K562 (cell line): ENCODE measurements at regions not wholly inside any gene's neighbourhood (a gene's known extent, or its start where the extent isn't known, plus 50 kb on each side); places are given as distances from the start of the nearest gene placed in this dataset.
A peak's percentile ranks its signal among the peaks of the same experiment; 100 is the strongest.

Experiments used
- ATAC-seq: fragments of 200-7000 bp; cut with Tn5 transposase; 3 replicates; pipeline ENCODE4 v1.9.1; 2020; ENCODE audit warnings: moderate library complexity
- BruUV-seq: library from RNA; stranded (reverse); fragments of 400-500 nt; replicated peaks from 2 replicates; lab custom pipeline; 2021; lab: Mats Ljungman, UMichigan
- CTCF ChIA-PET: fragments of 300-600 bp; formaldehyde crosslinking; extraction: SDS; loops from one replicate; lab custom pipeline; 2021; ENCODE audit warnings: low intra/inter-chr PET ratio; lab: Yijun Ruan, JAX
- POLR2A ChIA-PET: fragments of 300-600, 350-650 bp; sonication (Branson Sonifier 250); formaldehyde crosslinking; extraction: SDS; loops from one replicate; lab custom pipeline; 2021; ENCODE audit warnings: antibody characterized with exemption, inconsistent platforms; lab: Yijun Ruan, JAX
- DNase-seq, 4 experiments: peaks; one replicate each; pipeline versions ENCODE4 v3.0.0 to v3.0.0-alpha.2; 2011 to 2018; ENCODE audit warnings: low spot score in 3 of 4, mixed read lengths in 3 of 4; ENCODE audit errors: extremely low read depth in 1 of 4
- FAIRE-seq: peaks from 2 replicates; lab custom pipeline; 2011; peaks lifted over from hg19 to GRCh38; lab: Jason Lieb, UNC
- H2AFZ ChIP-seq: 2 replicates; pipeline ENCODE4 v1.6.0; 2011; ENCODE audit warnings: low read depth, low read length, control low read depth, inconsistent platforms
- H3K27ac ChIP-seq: fragments of 200-600 bp; 3 replicates; pipeline ENCODE4 v1.8.0; 2011; ENCODE audit warnings: low read depth, mild to moderate bottlenecking, control low read depth, inconsistent platforms, low read length, moderate library complexity, mixed read lengths; ENCODE audit errors: extremely low read depth
- H3K27me3 ChIP-seq, 2 experiments: fragments of 300-600 bp in 1 of 2; 2 replicates in 1 of 2; 3 replicates in 1 of 2; pipeline versions ENCODE4 v1.6.0 to v1.8.0; 2011; ENCODE audit warnings: inconsistent platforms in 2 of 2, low read length in 2 of 2, mild to moderate bottlenecking in 1 of 2, mixed read lengths in 1 of 2, moderate library complexity in 1 of 2; ENCODE audit not compliant: control insufficient read depth in 2 of 2, insufficient read depth in 2 of 2
- H3K36me3 ChIP-seq: fragments of 300-600 bp; 3 replicates; pipeline ENCODE4 v1.8.0; 2011; ENCODE audit warnings: mild to moderate bottlenecking, low read length, inconsistent platforms; ENCODE audit not compliant: control insufficient read depth, insufficient read depth
- H3K4me1 ChIP-seq, 2 experiments: fragments of 200-600 bp in 1 of 2; replicated peaks in 1 of 2; 2 replicates in 1 of 2; 3 replicates in 1 of 2; pipeline versions ENCODE4 v1.5.1 to v1.8.0; 2011; ENCODE audit warnings: inconsistent platforms in 2 of 2, low read length in 2 of 2, mild to moderate bottlenecking in 1 of 2, mixed read lengths in 1 of 2, moderate library complexity in 1 of 2; ENCODE audit not compliant: control insufficient read depth in 2 of 2, insufficient read depth in 2 of 2
- H3K4me2 ChIP-seq: 2 replicates; pipeline ENCODE4 v1.6.1; 2011; ENCODE audit warnings: low read length, control low read depth, inconsistent platforms, mixed read lengths; ENCODE audit not compliant: insufficient read depth
- H3K4me3 ChIP-seq: fragments of 200-600 bp; sonication (generic), shearing (Covaris generic); 2 replicates; pipeline ENCODE4 v1.5.1; 2016; ENCODE audit warnings: control low read depth, inconsistent platforms
- H3K79me2 ChIP-seq: fragments of 200-600 bp; 3 replicates; pipeline ENCODE4 v1.8.0; 2011; ENCODE audit warnings: low read length, inconsistent platforms; ENCODE audit not compliant: control insufficient read depth, insufficient read depth
- H3K9ac ChIP-seq, 2 experiments: 2 replicates each; pipeline versions ENCODE4 v1.6.0 to v1.6.1; 2011; ENCODE audit warnings: low read depth in 2 of 2, low read length in 2 of 2, control low read depth in 1 of 2, inconsistent platforms in 1 of 2, mild to moderate bottlenecking in 1 of 2, mixed read lengths in 1 of 2; ENCODE audit not compliant: insufficient read depth in 1 of 2
- H3K9me1 ChIP-seq: one replicate; pipeline ENCODE4 v1.6.0; 2011; ENCODE audit warnings: inconsistent platforms, mild to moderate bottlenecking, low read length, moderate library complexity; ENCODE audit not compliant: control insufficient read depth, insufficient read depth
- H3K9me3 ChIP-seq: replicated peaks from 2 replicates; pipeline ENCODE4 v1.5.1; 2011; ENCODE audit warnings: low read depth, low read length, inconsistent platforms; ENCODE audit not compliant: control insufficient read depth, insufficient read depth
- H4K20me1 ChIP-seq: replicated peaks from 2 replicates; pipeline ENCODE4 v1.6.1; 2011; ENCODE audit warnings: low read length, inconsistent platforms, mixed read lengths; ENCODE audit not compliant: control insufficient read depth, insufficient read depth
- ATF7 ChIP-seq: fragments of 450-650 bp; IDR thresholded peaks from 2 replicates; pipeline ENCODE4 v1.7.1; 2014; ENCODE audit warnings: mild to moderate bottlenecking, moderate library complexity
- BHLHE40 ChIP-seq: IDR thresholded peaks from 2 replicates; pipeline ENCODE4 v1.6.1; 2011; ENCODE audit warnings: low read length, improper control_type of control experiment
- C11orf30 ChIP-seq: fragments of 450-650 bp; IDR thresholded peaks from 2 replicates; pipeline ENCODE4 v1.6.1; 2016; ENCODE audit warnings: low read depth, mild to moderate bottlenecking
- CEBPG ChIP-seq, 3 experiments: fragments of 200-800 bp in 1 of 3; sonication (Bioruptor generic) in 1 of 3; sonication (generic) in 1 of 3; formaldehyde crosslinking in 1 of 3; IDR thresholded peaks in 2 of 3; conservative IDR thresholded peaks in 1 of 3; 2 replicates each; pipeline versions ENCODE4 v1.6.1 to v1.8.0; 2016 to 2022; ENCODE audit warnings: missing compliant biosample characterization in 2 of 3, missing genetic modification characterization in 2 of 3, mild to moderate bottlenecking in 1 of 3, missing genetic modification reagents in 1 of 3
- CREM ChIP-seq: IDR thresholded peaks from 2 replicates; pipeline ENCODE4 v1.6.1; 2014; ENCODE audit warnings: antibody characterized with exemption, low read depth
- ELF4 ChIP-seq: fragments of 450-650 bp; formaldehyde crosslinking; IDR thresholded peaks from 2 replicates; pipeline ENCODE4 v1.4.0; 2022; ENCODE audit warnings: missing genetic modification characterization
- ETV1 ChIP-seq: fragments of 450-650 bp; conservative IDR thresholded peaks from 2 replicates; pipeline ENCODE4 v1.6.1; 2016; ENCODE audit warnings: missing genetic modification characterization, control low read depth, low read depth, missing compliant biosample characterization
- FOXK2 ChIP-seq, 2 experiments: fragments of 450-650 bp; IDR thresholded peaks in 1 of 2; conservative IDR thresholded peaks in 1 of 2; 2 replicates each; pipeline ENCODE4 v1.6.1; 2016; ENCODE audit warnings: low read depth in 2 of 2, mild to moderate bottlenecking in 1 of 2
- GABPA ChIP-seq: fragments of 200-800 bp; sonication (Bioruptor generic); conservative IDR thresholded peaks from 2 replicates; pipeline ENCODE4 v1.6.1; 2016; ENCODE audit warnings: low read depth, missing genetic modification characterization, missing compliant biosample characterization
- JUND ChIP-seq, 2 experiments: IDR thresholded peaks; 2 replicates in 1 of 2; 3 replicates in 1 of 2; pipeline ENCODE4 v1.6.1; 2011; ENCODE audit warnings: borderline replicate concordance in 2 of 2, low read depth in 2 of 2, low read length in 2 of 2, improper control_type of control experiment in 1 of 2, missing biosample characterization in 1 of 2, missing genetic modification characterization in 1 of 2, missing genetic modification reagents in 1 of 2
- L3MBTL2 ChIP-seq: fragments of 450-650 bp; IDR thresholded peaks from 2 replicates; pipeline ENCODE4 v1.6.1; 2016; ENCODE audit warnings: mild to moderate bottlenecking, moderate library complexity
- PKNOX1 ChIP-seq: fragments of 450-650 bp; IDR thresholded peaks from 2 replicates; pipeline ENCODE4 v1.6.1; 2016
- TCFL5 ChIP-seq: fragments of 250-450 bp; sonication (Bioruptor Pico); conservative IDR thresholded peaks from 2 replicates; pipeline ENCODE4 v1.6.1; 2021; ENCODE audit warnings: mild to moderate bottlenecking, moderate library complexity, matching md5 sums
- TEAD1 ChIP-seq, 2 experiments: fragments of 450-650 bp in 1 of 2; sonication (generic) in 1 of 2; formaldehyde crosslinking; IDR thresholded peaks; 2 replicates each; pipeline versions ENCODE4 v1.4.0 to v1.8.0; 2020 to 2022; ENCODE audit warnings: mild to moderate bottlenecking in 2 of 2, missing genetic modification reagents in 1 of 2
- ZBTB12 ChIP-seq: fragments of 250-450 bp; sonication (Bioruptor Pico); IDR thresholded peaks from 2 replicates; pipeline ENCODE4 v1.4.0; 2020
- ZNF212 ChIP-seq: fragments of 450-650 bp; formaldehyde crosslinking; IDR thresholded peaks from 2 replicates; pipeline ENCODE4 v1.4.0; 2020; ENCODE audit warnings: mild to moderate bottlenecking
- ZNF347 ChIP-seq: fragments of 450-650 bp; formaldehyde crosslinking; IDR thresholded peaks from 2 replicates; pipeline ENCODE4 v1.4.0; 2020; ENCODE audit warnings: low read depth, mild to moderate bottlenecking, moderate library complexity
- WGBS: fragments of 100-300 bp; shearing (Covaris generic); methylation state at CpG from one replicate; pipeline ENCODE4 v1.1.6; 2016; ENCODE audit warnings: low coverage, mixed read lengths; ENCODE audit not compliant: insufficient coverage; ENCODE audit errors: missing lambda C conversion rate; 5-methylcytosine and 5-hydroxymethylcytosine counted together
- in situ Hi-C: fragments of 300-500 bp; cut with MboI; formaldehyde crosslinking; loops from 4 replicates; pipeline ENCODE4 v1.15.0; 2018; ENCODE audit warnings: inconsistent platforms, mixed read lengths
- intact Hi-C: fragments of 100-400 bp; cut with micrococcal nuclease; formaldehyde crosslinking; loops from 2 replicates; pipeline ENCODE4 v1.14.2; 2022
- TF ChIP-seq, protein P1 (sequence below), 2 experiments: fragments of 450-650 bp; conservative IDR thresholded peaks; 2 replicates each; pipeline ENCODE4 v1.6.1; 2017; ENCODE audit warnings: mild to moderate bottlenecking in 2 of 2, moderate library complexity in 2 of 2

GRCh38 chr3:4241595-4242170, 61.5 kb upstream of the SETMAR start:
- DNase-seq (peak in 1 of 4 experiments; percentile 33), FAIRE-seq (peak; percentile 75), ATAC-seq (peak; percentile 98)
- CTCF ChIA-PET: no interaction called here
- Histone ChIP-seq H3K9me1 (no peaks in the 10 kb centered on the region), H2AFZ (peak overlapping the region; percentile 76), H3K79me2 (no peaks in the 10 kb centered on the region), H3K4me3 (no peak overlapping the region), H3K4me1 (no peaks in the 10 kb centered on the region), H3K9me3 (no peaks in the 10 kb centered on the region), H3K27ac (no peak overlapping the region), H3K27me3 (no peaks in the 10 kb centered on the region), H4K20me1 (no peaks in the 10 kb centered on the region), H3K36me3 (no peaks in the 10 kb centered on the region), H3K4me2 (peak overlapping the region; percentile 39; the same call in 1 of the 2 replicates), H3K9ac (no peak overlapping the region)
- in situ Hi-C loops (no loop called here), intact Hi-C loops (no loop called here)
- 1% methylated on average over 8 of the region's 8 CpGs for WGBS
- BruUV-seq: no TSS peak
- POLR2A ChIA-PET: interaction anchor here (1.4 kb wide), 1 partner anchor 9 kb away, joined by 4 read pairs; no protein-coding TSS in a partner anchor
- TF ChIP-seq L3MBTL2: peak; percentile 60
- TF ChIP-seq JUND (IDR thresholded peaks at IDR 0.05; ENCODE audit: borderline replicate concordance, low read depth, low read length): no peak
- peak; percentile 43; the same call in 1 of the 3 replicates for TF ChIP-seq JUND (tag; IDR thresholded peaks at IDR 0.05; ENCODE audit: borderline replicate concordance, low read depth, low read length)
- peak; percentile 67; the same call in 1 of the 2 replicates for TF ChIP-seq ZBTB12 (CRISPR knock-in tag)
- TF ChIP-seq CEBPG (CRISPR knock-in tag; IDR thresholded peaks at IDR 0.05): no peak
- TF ChIP-seq CEBPG (tag; conservative IDR thresholded peaks at IDR 0.05 in 1 of 2, IDR thresholded peaks at IDR 0.05 in 1 of 2): no peak
- TF ChIP-seq ATF7: peak; percentile 73
- TF ChIP-seq C11orf30: no peak
- TF ChIP-seq FOXK2 (conservative IDR thresholded peaks at IDR 0.05 in 1 of 2, IDR thresholded peaks at IDR 0.05 in 1 of 2; ENCODE audit: low read depth in 2 of 2): no peak
- peak; percentile 74 for TF ChIP-seq BHLHE40
- TF ChIP-seq PKNOX1: peak; percentile 46; the same call in 1 of the 2 replicates
- 0 out of 2 replicates have a peak, but pooled peaks have one; percentile 27 for TF ChIP-seq TCFL5 (CRISPR knock-in tag)
- peak; percentile 57 for TF ChIP-seq GABPA
- 0 out of 2 replicates have a peak, but pooled peaks have one; percentile 50 for TF ChIP-seq ELF4 (CRISPR knock-in tag)
- TF ChIP-seq TEAD1 (CRISPR knock-in tag; IDR thresholded peaks at IDR 0.05): 0 out of 4 replicates have a peak, but pooled peaks of 1 of the 2 experiments have one; percentile 14
- peak; percentile 59 for TF ChIP-seq ETV1 (tag)
- TF ChIP-seq CREM: peak; percentile 76
- TF ChIP-seq ZNF347 (CRISPR knock-in tag): no peak
- no peak for TF ChIP-seq ZNF212 (CRISPR knock-in tag)
- TF ChIP-seq, protein P1, sequence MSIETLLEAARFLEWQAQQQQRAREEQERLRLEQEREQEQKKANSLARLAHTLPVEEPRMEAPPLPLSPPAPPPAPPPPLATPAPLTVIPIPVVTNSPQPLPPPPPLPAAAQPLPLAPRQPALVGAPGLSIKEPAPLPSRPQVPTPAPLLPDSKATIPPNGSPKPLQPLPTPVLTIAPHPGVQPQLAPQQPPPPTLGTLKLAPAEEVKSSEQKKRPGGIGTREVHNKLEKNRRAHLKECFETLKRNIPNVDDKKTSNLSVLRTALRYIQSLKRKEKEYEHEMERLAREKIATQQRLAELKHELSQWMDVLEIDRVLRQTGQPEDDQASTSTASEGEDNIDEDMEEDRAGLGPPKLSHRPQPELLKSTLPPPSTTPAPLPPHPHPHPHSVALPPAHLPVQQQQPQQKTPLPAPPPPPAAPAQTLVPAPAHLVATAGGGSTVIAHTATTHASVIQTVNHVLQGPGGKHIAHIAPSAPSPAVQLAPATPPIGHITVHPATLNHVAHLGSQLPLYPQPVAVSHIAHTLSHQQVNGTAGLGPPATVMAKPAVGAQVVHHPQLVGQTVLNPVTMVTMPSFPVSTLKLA (conservative IDR thresholded peaks at IDR 0.05): 0 out of 4 replicates have a peak, but pooled peaks of 1 of the 2 experiments have one; percentile 29
